ENCODE measurements at regions not wholly inside any gene's neighbourhood (a gene's known extent, or its start where the extent isn't known, plus 50 kb on each side); places are given as distances from the start of the nearest gene placed in this dataset.

DNA sequence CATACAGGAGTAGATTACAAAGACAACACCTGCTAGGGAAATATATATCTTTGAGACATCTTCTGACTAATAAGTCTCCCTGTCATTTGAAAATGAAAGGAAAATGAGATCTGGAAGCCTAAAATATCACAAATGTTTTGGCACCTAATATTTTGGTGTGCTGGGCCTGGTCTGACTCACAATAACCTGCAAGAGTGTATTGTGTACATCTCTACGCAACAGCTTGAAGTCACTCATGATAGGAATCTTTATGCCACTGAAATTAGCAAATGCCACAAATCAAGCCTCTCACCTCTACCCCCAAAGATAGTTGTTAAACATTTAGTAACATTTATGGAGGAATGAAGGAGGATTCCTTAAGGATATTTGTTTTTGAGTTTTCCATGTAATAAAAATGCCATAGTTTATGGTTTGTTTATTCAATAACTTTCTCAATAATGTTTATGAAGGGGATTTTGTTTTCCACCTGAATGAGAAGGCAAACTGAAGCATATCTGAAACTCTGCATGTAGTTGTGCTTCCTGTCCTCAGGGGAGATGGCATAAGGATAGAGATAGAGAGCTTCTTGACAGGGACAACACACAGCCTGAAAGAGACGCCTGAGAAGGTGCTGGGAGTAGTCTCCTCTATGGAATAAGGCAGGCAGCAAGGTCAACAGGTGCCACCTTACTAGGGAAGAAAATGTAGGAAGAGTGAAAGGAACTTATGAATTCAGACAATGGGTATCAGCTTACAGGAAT is 197.4 kb downstream of the AHR start:
- DNase-seq (ENCODE audit: extremely low read depth, insufficient read length): no peak
- no peaks in the 10 kb centered on the region for H3K36me3 ChIP-seq (ENCODE audit: control insufficient read depth, insufficient read depth, low read length)

DNA sequence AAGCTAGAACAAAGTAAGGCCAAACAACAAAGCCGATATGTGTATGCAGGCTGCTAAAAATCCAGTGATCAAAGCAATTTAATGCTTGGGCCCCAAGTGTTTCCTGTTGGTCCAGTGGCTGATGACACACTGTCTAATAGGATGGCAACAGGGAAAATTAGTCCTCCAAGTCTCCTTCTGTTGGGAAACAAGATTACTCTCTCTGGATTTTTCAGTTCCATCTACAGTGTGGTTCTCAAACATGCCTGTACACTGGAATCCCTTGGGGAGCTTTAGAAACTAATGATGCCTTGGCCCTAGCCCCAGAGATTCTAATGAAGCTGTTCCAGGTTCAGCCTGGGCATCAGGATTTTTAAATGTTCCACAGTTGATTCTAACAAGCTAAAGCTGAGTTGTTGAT is 198.7 kb downstream of the AHR start:
- no peak for DNase-seq (ENCODE audit: extremely low read depth, insufficient read length)
- H3K4me3 ChIP-seq (replicated peaks; ENCODE audit: low read depth, low read length): no peak overlapping the region
- H3K27me3 ChIP-seq (replicated peaks; ENCODE audit: control insufficient read depth, insufficient read depth, low read length): no peaks in the 10 kb centered on the region
- TF ChIP-seq, protein P1, sequence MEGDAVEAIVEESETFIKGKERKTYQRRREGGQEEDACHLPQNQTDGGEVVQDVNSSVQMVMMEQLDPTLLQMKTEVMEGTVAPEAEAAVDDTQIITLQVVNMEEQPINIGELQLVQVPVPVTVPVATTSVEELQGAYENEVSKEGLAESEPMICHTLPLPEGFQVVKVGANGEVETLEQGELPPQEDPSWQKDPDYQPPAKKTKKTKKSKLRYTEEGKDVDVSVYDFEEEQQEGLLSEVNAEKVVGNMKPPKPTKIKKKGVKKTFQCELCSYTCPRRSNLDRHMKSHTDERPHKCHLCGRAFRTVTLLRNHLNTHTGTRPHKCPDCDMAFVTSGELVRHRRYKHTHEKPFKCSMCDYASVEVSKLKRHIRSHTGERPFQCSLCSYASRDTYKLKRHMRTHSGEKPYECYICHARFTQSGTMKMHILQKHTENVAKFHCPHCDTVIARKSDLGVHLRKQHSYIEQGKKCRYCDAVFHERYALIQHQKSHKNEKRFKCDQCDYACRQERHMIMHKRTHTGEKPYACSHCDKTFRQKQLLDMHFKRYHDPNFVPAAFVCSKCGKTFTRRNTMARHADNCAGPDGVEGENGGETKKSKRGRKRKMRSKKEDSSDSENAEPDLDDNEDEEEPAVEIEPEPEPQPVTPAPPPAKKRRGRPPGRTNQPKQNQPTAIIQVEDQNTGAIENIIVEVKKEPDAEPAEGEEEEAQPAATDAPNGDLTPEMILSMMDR (IDR thresholded peaks at IDR 0.05; ENCODE audit: insufficient read depth, low read length, poor library complexity, severe bottlenecking): no peak
- H3K36me3 ChIP-seq (ENCODE audit: control insufficient read depth, insufficient read depth, low read length): no peaks in the 10 kb centered on the region

More for the DNA sequence above, 197.4 kb downstream of the AHR start:
- TF ChIP-seq, protein P1 (IDR thresholded peaks at IDR 0.05; ENCODE audit: insufficient read depth, low read length, poor library complexity, severe bottlenecking): no peak
- no peak overlapping the region for H3K4me3 ChIP-seq (replicated peaks; ENCODE audit: low read depth, low read length)
- no peaks in the 10 kb centered on the region for H3K27me3 ChIP-seq (replicated peaks; ENCODE audit: control insufficient read depth, insufficient read depth, low read length)

DNA sequence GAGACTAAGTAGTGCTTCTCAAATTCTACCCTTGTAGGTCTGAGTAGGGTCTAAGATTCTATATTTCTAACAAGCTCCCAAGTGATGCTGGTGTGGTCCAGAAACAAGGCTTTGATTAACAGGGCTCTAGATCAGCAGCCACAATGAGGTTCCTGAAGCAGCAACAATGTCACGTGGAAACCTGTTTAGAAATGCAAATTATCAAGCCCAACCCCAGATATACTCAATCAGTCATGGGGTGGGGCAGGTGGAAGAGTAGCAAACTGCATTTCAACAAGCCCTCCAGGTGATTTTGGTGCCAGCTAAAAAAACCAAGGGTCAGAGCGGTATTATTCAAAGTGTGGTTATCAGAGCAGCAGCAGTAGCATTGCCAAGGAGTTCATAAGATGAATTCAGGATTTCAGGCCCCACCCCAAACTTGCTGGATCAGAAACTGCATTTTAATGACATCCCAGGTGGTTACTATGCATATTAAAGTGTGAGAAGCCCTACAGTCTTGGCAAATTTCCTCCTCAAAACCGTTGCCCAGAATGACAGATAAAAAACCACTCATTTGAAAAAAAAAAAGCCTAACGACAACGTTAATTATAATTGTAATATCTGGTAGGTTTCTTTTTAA is 199.2 kb downstream of the AHR start:
- no peak for DNase-seq (ENCODE audit: extremely low read depth, insufficient read length)
- no peaks in the 10 kb centered on the region for H3K27me3 ChIP-seq (replicated peaks; ENCODE audit: control insufficient read depth, insufficient read depth, low read length)
- TF ChIP-seq, protein P1 (IDR thresholded peaks at IDR 0.05; ENCODE audit: insufficient read depth, low read length, poor library complexity, severe bottlenecking): no peak
- H3K36me3 ChIP-seq (ENCODE audit: control insufficient read depth, insufficient read depth, low read length): no peaks in the 10 kb centered on the region
- H3K4me3 ChIP-seq (replicated peaks; ENCODE audit: low read depth, low read length): no peak overlapping the region

DNA sequence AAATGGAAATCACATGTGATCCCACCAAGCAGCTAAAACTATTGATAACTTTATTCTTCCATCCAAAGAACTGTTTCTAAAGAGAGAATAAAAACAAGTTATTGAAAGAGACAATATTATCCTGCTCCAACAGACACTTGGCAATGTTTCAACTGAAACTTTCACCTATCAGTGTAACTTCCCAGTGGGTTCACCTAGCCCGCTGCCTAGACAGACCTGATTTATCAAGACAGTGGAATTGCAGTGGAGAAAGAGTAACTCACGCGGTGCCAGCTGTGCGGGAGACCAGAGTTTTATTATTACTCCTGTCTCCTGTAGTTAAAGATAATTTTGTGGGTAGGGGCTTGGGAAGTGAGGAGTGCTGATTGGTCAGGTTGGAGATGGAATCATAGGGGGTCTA is 199.8 kb downstream of the AHR start:
- Histone ChIP-seq H3K4me3 (replicated peaks; ENCODE audit: low read depth, low read length) (no peak overlapping the region), H3K36me3 (ENCODE audit: control insufficient read depth, insufficient read depth, low read length) (no peaks in the 10 kb centered on the region), H3K27me3 (replicated peaks; ENCODE audit: control insufficient read depth, insufficient read depth, low read length) (no peaks in the 10 kb centered on the region)
- DNase-seq (ENCODE audit: extremely low read depth, insufficient read length): no peak
- TF ChIP-seq, protein P1 (IDR thresholded peaks at IDR 0.05; ENCODE audit: insufficient read depth, low read length, poor library complexity, severe bottlenecking): no peak

DNA sequence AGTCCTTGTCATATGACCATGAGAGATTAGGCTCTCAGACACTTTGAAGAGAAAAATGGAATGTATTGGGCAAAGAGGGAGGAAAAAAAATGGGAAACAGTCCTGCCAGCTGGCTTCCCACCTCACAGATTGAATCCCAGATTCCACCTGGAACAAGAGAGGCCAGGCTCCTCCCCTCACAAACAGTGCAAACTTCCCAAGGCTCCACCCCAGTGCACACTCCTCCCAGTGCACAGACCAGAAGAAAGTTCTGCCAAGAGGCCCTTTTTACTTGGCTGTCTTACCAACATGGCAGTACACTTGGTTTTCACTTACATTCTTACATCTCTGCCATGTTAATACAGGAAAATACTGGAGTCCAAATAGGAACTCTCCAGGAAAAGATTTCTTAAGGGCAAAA is 202.3 kb downstream of the AHR start:
- TF ChIP-seq, protein P1 (IDR thresholded peaks at IDR 0.05; ENCODE audit: insufficient read depth, low read length, poor library complexity, severe bottlenecking): no peak
- no peaks in the 10 kb centered on the region for H3K27me3 ChIP-seq (replicated peaks; ENCODE audit: control insufficient read depth, insufficient read depth, low read length)
- no peak overlapping the region for H3K4me3 ChIP-seq (replicated peaks; ENCODE audit: low read depth, low read length)
- H3K36me3 ChIP-seq (ENCODE audit: control insufficient read depth, insufficient read depth, low read length): no peaks in the 10 kb centered on the region
- no peak for DNase-seq (ENCODE audit: extremely low read depth, insufficient read length)

All from GM06990 (cell line).